ENCODE measurements at regions not wholly inside any gene's neighbourhood (a gene's known extent, or its start where the extent isn't known, plus 50 kb on each side); places are given as distances from the start of the nearest gene placed in this dataset.

GRCh38 chr9:22238809-22239684 is 207.6 kb upstream of the DMRTA1 start:
- 5% methylated on average over 4 of the region's 9 CpGs for WGBS (ENCODE audit: insufficient coverage)
- H3K4me1 Mint-ChIP-seq: peaks cover 56% of the 10 kb centered on the region
- Histone ChIP-seq H3K9ac (ENCODE audit: low read length) (no peak overlapping the region), H3K4me3 (ENCODE audit: control extremely low read depth in 1 of 5, extremely low read depth in 1 of 5, insufficient read depth in 1 of 5, low read depth in 2 of 5, low read length in 4 of 5) (no peak overlapping the region), H3K9me3 (ENCODE audit: control extremely low read depth in 1 of 3, control insufficient read depth in 2 of 3, insufficient read depth in 1 of 3, low read length in 2 of 3) (no peaks in the 10 kb centered on the region), H3K79me2 (ENCODE audit: control insufficient read depth, insufficient read depth, low read length) (no peaks in the 10 kb centered on the region), H3K27ac (ENCODE audit: low read length in 2 of 2) (no peak overlapping the region), H3K4me2 (replicated peaks; ENCODE audit: low read depth, low read length, poor library complexity, severe bottlenecking) (peak overlapping the region; percentile 26), H2AFZ (ENCODE audit: insufficient read depth, low read depth, low read length, poor library complexity, severe bottlenecking) (peak overlapping the region; percentile 41), H3K36me3 (replicated peaks in 1 of 2; ENCODE audit: control extremely low read depth in 1 of 2, control insufficient read depth in 1 of 2, extremely low read depth in 1 of 2, insufficient read depth in 2 of 2, low read length in 1 of 2) (no peaks in the 10 kb centered on the region), H4K20me1 (ENCODE audit: control insufficient read depth, insufficient read depth, low read length, poor library complexity, severe bottlenecking) (no peaks in the 10 kb centered on the region), H3K4me1 (ENCODE audit: control insufficient read depth in 2 of 2, insufficient read depth in 2 of 2, low read length in 2 of 2) (peaks cover 32 to 38% of the 10 kb centered on the region in 2 donors), H3K27me3 (replicated peaks in 1 of 4; ENCODE audit: control extremely low read depth in 1 of 4, control insufficient read depth in 3 of 4, insufficient read depth in 4 of 4, low read length in 3 of 4) (no peaks in the 10 kb centered on the region)
- peak; percentile 58 for DNase-seq
- no peak for ATAC-seq (ENCODE audit: low read depth)
- H3K27me3 Mint-ChIP-seq: no peaks in the 10 kb centered on the region
- TF ChIP-seq, protein P1, sequence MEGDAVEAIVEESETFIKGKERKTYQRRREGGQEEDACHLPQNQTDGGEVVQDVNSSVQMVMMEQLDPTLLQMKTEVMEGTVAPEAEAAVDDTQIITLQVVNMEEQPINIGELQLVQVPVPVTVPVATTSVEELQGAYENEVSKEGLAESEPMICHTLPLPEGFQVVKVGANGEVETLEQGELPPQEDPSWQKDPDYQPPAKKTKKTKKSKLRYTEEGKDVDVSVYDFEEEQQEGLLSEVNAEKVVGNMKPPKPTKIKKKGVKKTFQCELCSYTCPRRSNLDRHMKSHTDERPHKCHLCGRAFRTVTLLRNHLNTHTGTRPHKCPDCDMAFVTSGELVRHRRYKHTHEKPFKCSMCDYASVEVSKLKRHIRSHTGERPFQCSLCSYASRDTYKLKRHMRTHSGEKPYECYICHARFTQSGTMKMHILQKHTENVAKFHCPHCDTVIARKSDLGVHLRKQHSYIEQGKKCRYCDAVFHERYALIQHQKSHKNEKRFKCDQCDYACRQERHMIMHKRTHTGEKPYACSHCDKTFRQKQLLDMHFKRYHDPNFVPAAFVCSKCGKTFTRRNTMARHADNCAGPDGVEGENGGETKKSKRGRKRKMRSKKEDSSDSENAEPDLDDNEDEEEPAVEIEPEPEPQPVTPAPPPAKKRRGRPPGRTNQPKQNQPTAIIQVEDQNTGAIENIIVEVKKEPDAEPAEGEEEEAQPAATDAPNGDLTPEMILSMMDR (IDR thresholded peaks at IDR 0.05): peak; percentile 58
- TF ChIP-seq EZH2 (IDR thresholded peaks at IDR 0.05; ENCODE audit: borderline replicate concordance, insufficient read depth, low read depth, low read length, poor library complexity, severe bottlenecking): no peak
- H3K27ac Mint-ChIP-seq: peak overlapping the region; percentile 27
- no peaks in the 10 kb centered on the region for H3K9me3 Mint-ChIP-seq (ENCODE audit: insufficient read depth)
- H3K4me3 Mint-ChIP-seq: no peak overlapping the region
- intact Hi-C loops (cut with micrococcal nuclease): loop anchor here (2.0 kb wide), 1 partner anchor 424 kb away; no protein-coding TSS in a partner anchor
- ChIA-PET POLR2A (interaction anchor here (1.2 kb wide), 1 partner anchor 12 kb away, joined by 4 read pairs; no protein-coding TSS in a partner anchor), CTCF (interaction anchor here (0.6 to 9.9 kb wide), 30 partner anchors 9 to 920 kb away, joined by 3 to 174 read pairs (median 3); partner anchors contain the start of genes CDKN2A, CDKN2B and CDKN2B-AS1)

GRCh38 chr9:22240619-22241018 is 206.0 kb upstream of the DMRTA1 start:
- no CpG with 5 or more reads among the region's 1 CpG for WGBS (ENCODE audit: insufficient coverage)
- POLR2A ChIA-PET: no interaction called here

More at GRCh38 chr9:22240619-22241018, 206.0 kb upstream of the DMRTA1 start:
- Histone ChIP-seq H3K27me3 (replicated peaks in 1 of 4; ENCODE audit: control extremely low read depth in 1 of 4, control insufficient read depth in 3 of 4, insufficient read depth in 4 of 4, low read length in 3 of 4) (no peaks in the 10 kb centered on the region), H3K9me3 (ENCODE audit: control extremely low read depth in 1 of 3, control insufficient read depth in 2 of 3, insufficient read depth in 1 of 3, low read length in 2 of 3) (no peaks in the 10 kb centered on the region), H3K9ac (ENCODE audit: low read length) (peak overlapping the region; percentile 18), H4K20me1 (ENCODE audit: control insufficient read depth, insufficient read depth, low read length, poor library complexity, severe bottlenecking) (no peaks in the 10 kb centered on the region), H3K79me2 (ENCODE audit: control insufficient read depth, insufficient read depth, low read length) (no peaks in the 10 kb centered on the region), H3K4me2 (replicated peaks; ENCODE audit: low read depth, low read length, poor library complexity, severe bottlenecking) (peak overlapping the region; percentile 54), H3K36me3 (replicated peaks in 1 of 2; ENCODE audit: control extremely low read depth in 1 of 2, control insufficient read depth in 1 of 2, extremely low read depth in 1 of 2, insufficient read depth in 2 of 2, low read length in 1 of 2) (no peaks in the 10 kb centered on the region), H3K27ac (ENCODE audit: low read length in 2 of 2) (peak overlapping the region in 1 of 2 donors; percentile 69), H3K4me3 (ENCODE audit: control extremely low read depth in 1 of 5, extremely low read depth in 1 of 5, insufficient read depth in 1 of 5, low read depth in 2 of 5, low read length in 4 of 5) (peak overlapping the region in 1 of 5 experiments; percentile 8), H2AFZ (ENCODE audit: insufficient read depth, low read depth, low read length, poor library complexity, severe bottlenecking) (no peak overlapping the region), H3K4me1 (ENCODE audit: control insufficient read depth in 2 of 2, insufficient read depth in 2 of 2, low read length in 2 of 2) (peaks cover 34 to 38% of the 10 kb centered on the region in 2 donors)
- Mint-ChIP-seq H3K27ac (no peak overlapping the region), H3K9me3 (ENCODE audit: insufficient read depth) (no peaks in the 10 kb centered on the region), H3K27me3 (no peaks in the 10 kb centered on the region), H3K4me1 (peaks cover 57% of the 10 kb centered on the region), H3K4me3 (peak overlapping the region; percentile 62)
- intact Hi-C loops (cut with micrococcal nuclease): loop anchor here (1.0 to 2.0 kb wide), 6 partner anchors 33 to 407 kb away; partner anchors contain the start of gene CDKN2B
- no peak for TF ChIP-seq EZH2 (IDR thresholded peaks at IDR 0.05; ENCODE audit: borderline replicate concordance, insufficient read depth, low read depth, low read length, poor library complexity, severe bottlenecking)
- TF ChIP-seq, protein P1 (IDR thresholded peaks at IDR 0.05): no peak
- ATAC-seq (ENCODE audit: low read depth): peak; percentile 83
- DNase-seq: peak; percentile 63
- CTCF ChIA-PET: interaction anchor here (1.0 to 9.9 kb wide), 8 partner anchors 34 to 429 kb away, joined by 5 to 174 read pairs (median 10); partner anchors contain the start of genes CDKN2A, CDKN2B and CDKN2B-AS1
